Hepatocyte (in vitro differentiated cells): ENCODE measurements at regions not wholly inside any gene's neighbourhood (a gene's known extent, or its start where the extent isn't known, plus 50 kb on each side); places are given as distances from the start of the nearest gene placed in this dataset.

Experiments
- CTCF ChIP-seq: fragments of 200-600 bp; sonication (generic); IDR thresholded peaks from 2 replicates; pipeline ENCODE4 v1.5.1; 2016; ENCODE audit warnings: antibody characterized with exemption, mild to moderate bottlenecking; ENCODE audit not compliant: poor library complexity
- EZH2 ChIP-seq: fragments of 200-600 bp; sonication (generic); IDR thresholded peaks from 2 replicates; pipeline ENCODE4 v1.6.1; 2016; ENCODE audit warnings: antibody characterized with exemption, mild to moderate bottlenecking, borderline replicate concordance
- EZH2phosphoT487 ChIP-seq: fragments of 200-600 bp; sonication (generic); IDR thresholded peaks from one replicate; pipeline ENCODE4 v1.6.1; 2018; ENCODE audit warnings: antibody characterized with exemption, mild to moderate bottlenecking, low read depth, moderate library complexity; ENCODE audit not compliant: unreplicated experiment, severe bottlenecking

DNA sequence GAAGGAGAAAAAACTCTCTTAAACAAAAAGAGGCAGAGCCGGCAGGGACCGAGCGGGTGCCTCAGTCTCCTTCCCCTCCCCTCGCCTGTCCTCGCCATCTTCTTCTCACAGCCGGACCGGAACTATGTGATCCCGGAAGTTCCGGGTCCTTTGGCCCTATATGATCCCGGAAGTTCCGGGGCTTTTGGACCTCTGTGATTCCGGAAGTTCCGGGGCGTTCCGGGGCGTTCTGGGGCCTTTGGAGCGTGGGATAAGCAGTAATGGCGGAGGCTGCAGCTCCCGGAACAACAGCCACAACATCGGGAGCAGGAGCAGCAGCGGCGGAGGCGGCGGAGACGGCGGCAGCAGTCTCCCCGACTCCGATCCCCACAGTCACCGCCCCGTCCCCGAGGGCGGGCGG, 98.9 kb upstream of the MED14 start:
- TF ChIP-seq CTCF (no peak), EZH2 (no peak), EZH2phosphoT487 (no peak)
